Caco-2 (cell line): ENCODE measurements at regions not wholly inside any gene's neighbourhood (a gene's known extent, or its start where the extent isn't known, plus 50 kb on each side); places are given as distances from the start of the nearest gene placed in this dataset.
"Not testable (repeated sequence)": the region's sequence is repeated elsewhere in the genome, so short reads cannot be mapped to it uniquely, and the experiment has no call there.

ENCODE experiments used
- BruUV-seq: library from RNA; stranded (reverse); fragments of 400-500 nt; replicated peaks from 2 replicates; lab custom pipeline; 2021; lab: Mats Ljungman, UMichigan
- CTCF ChIA-PET: fragments of 300-600 bp; sonication (Branson Sonifier 250); formaldehyde crosslinking; loops from one replicate; lab custom pipeline; 2022; ENCODE audit warnings: antibody characterized with exemption; lab: Charles Lee
- POLR2A ChIA-PET: fragments of 300-600 bp; sonication (Branson Sonifier 250); formaldehyde crosslinking; loops from one replicate; lab custom pipeline; 2022; ENCODE audit warnings: antibody characterized with exemption; lab: Charles Lee
- DNase-seq, 2 experiments: peaks; one replicate each; pipeline versions ENCODE4 v3.0.0 to v3.0.0-alpha.2; 2020 to 2022
- H3K27me3 ChIP-seq: replicated peaks from 2 replicates; pipeline ENCODE4 v1.6.0; 2011; ENCODE audit warnings: low read length; ENCODE audit not compliant: control insufficient read depth, insufficient read depth
- H3K36me3 ChIP-seq: 2 replicates; pipeline ENCODE4 v1.5.1; 2011; ENCODE audit warnings: low read length; ENCODE audit not compliant: control insufficient read depth, insufficient read depth
- H3K4me1 ChIP-seq: fragments of 250-450 bp; sonication (Bioruptor Pico); 2 replicates; pipeline ENCODE4 v1.5.1; 2020; ENCODE audit warnings: mild to moderate bottlenecking
- H3K4me3 ChIP-seq: 2 replicates; pipeline ENCODE4 v1.5.1; 2011; ENCODE audit warnings: low read depth, mild to moderate bottlenecking, control low read depth, low read length
- H3K9me3 ChIP-seq: fragments of 250-450 bp; sonication (Bioruptor Pico); 2 replicates; pipeline ENCODE4 v1.5.1; 2020; ENCODE audit warnings: mild to moderate bottlenecking, moderate library complexity
- H3K27ac Mint-ChIP-seq: one replicate; pipeline ENCODE4 v1.8.0; 2022; ENCODE audit warnings: mixed read lengths; ENCODE audit not compliant: unreplicated experiment
- H3K27me3 Mint-ChIP-seq: one replicate; pipeline ENCODE4 v1.8.0; 2022; ENCODE audit warnings: mixed read lengths; ENCODE audit not compliant: insufficient read depth, unreplicated experiment
- H3K36me3 Mint-ChIP-seq: one replicate; pipeline ENCODE4 v1.8.0; 2022; ENCODE audit warnings: mild to moderate bottlenecking, mixed read lengths; ENCODE audit not compliant: insufficient read depth, unreplicated experiment
- H3K4me1 Mint-ChIP-seq: one replicate; pipeline ENCODE4 v1.8.0; 2022; ENCODE audit warnings: low read depth, mixed read lengths; ENCODE audit not compliant: unreplicated experiment
- H3K4me3 Mint-ChIP-seq: one replicate; pipeline ENCODE4 v1.8.0; 2022; ENCODE audit warnings: mild to moderate bottlenecking, moderate library complexity, mixed read lengths; ENCODE audit not compliant: unreplicated experiment
- H3K9me3 Mint-ChIP-seq: one replicate; pipeline ENCODE4 v1.8.0; 2022; ENCODE audit warnings: mixed read lengths; ENCODE audit not compliant: unreplicated experiment
- intact Hi-C: fragments of 100-400 bp; cut with micrococcal nuclease; formaldehyde crosslinking; loops from one replicate; pipeline ENCODE4 v1.10.0; 2022; ENCODE audit not compliant: unreplicated experiment
- TF ChIP-seq, protein P1 (sequence below), 2 experiments: fragments of 200-600 bp in 1 of 2; IDR thresholded peaks; 1 replicate in 1 of 2; 2 replicates in 1 of 2; pipeline versions ENCODE4 v1.5.1 to v1.8.0; 2011 to 2022; ENCODE audit warnings: antibody characterized with exemption in 1 of 2, control low read depth in 1 of 2, inconsistent platforms in 1 of 2, low read depth in 1 of 2, low read length in 1 of 2, mild to moderate bottlenecking in 1 of 2, moderate library complexity in 1 of 2; ENCODE audit not compliant: insufficient read depth in 1 of 2, severe bottlenecking in 1 of 2, unreplicated experiment in 1 of 2

- intact Hi-C loops, result no loop called here
- ChIA-PET CTCF (no interaction called here), POLR2A (no interaction called here)
- BruUV-seq, result no TSS peak
- H3K4me3 ChIP-seq, result no peak overlapping the region
- Mint-ChIP-seq H3K27ac (no peak overlapping the region), H3K9me3 (peaks cover 10% of the 10 kb centered on the region), H3K4me1 (peaks cover 6% of the 10 kb centered on the region), H3K27me3 (peaks cover 7% of the 10 kb centered on the region), H3K4me3 (no peak overlapping the region), H3K36me3 (no peaks in the 10 kb centered on the region)
- TF ChIP-seq, protein P1, sequence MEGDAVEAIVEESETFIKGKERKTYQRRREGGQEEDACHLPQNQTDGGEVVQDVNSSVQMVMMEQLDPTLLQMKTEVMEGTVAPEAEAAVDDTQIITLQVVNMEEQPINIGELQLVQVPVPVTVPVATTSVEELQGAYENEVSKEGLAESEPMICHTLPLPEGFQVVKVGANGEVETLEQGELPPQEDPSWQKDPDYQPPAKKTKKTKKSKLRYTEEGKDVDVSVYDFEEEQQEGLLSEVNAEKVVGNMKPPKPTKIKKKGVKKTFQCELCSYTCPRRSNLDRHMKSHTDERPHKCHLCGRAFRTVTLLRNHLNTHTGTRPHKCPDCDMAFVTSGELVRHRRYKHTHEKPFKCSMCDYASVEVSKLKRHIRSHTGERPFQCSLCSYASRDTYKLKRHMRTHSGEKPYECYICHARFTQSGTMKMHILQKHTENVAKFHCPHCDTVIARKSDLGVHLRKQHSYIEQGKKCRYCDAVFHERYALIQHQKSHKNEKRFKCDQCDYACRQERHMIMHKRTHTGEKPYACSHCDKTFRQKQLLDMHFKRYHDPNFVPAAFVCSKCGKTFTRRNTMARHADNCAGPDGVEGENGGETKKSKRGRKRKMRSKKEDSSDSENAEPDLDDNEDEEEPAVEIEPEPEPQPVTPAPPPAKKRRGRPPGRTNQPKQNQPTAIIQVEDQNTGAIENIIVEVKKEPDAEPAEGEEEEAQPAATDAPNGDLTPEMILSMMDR (IDR thresholded peaks at IDR 0.05; ENCODE audit: insufficient read depth in 1 of 2, low read depth in 1 of 2, low read length in 1 of 2, severe bottlenecking in 1 of 2, unreplicated experiment in 1 of 2), result no peak
- no peak for DNase-seq
- no peaks in the 10 kb centered on the region for H3K36me3 ChIP-seq
- H3K27me3 ChIP-seq, result no peaks in the 10 kb centered on the region
- H3K9me3 ChIP-seq, result no peaks in the 10 kb centered on the region
- H3K4me1 ChIP-seq, result no peaks in the 10 kb centered on the region
These were observed 116.6 kb upstream of the ZBTB40 start for GRCh38 chr1:22334860-22335550.

GRCh38 chr1:22336274-22336673 is 115.4 kb upstream of the ZBTB40 start:
- H3K36me3 Mint-ChIP-seq, DNase-seq, CTCF ChIA-PET, H3K9me3 ChIP-seq, H3K36me3 ChIP-seq, intact Hi-C loops, H3K4me3 ChIP-seq, H3K4me3 Mint-ChIP-seq, H3K4me1 Mint-ChIP-seq, H3K27ac Mint-ChIP-seq, H3K27me3 Mint-ChIP-seq, H3K9me3 Mint-ChIP-seq, BruUV-seq, POLR2A ChIA-PET, H3K27me3 ChIP-seq, H3K4me1 ChIP-seq: not testable (repeated sequence)

DNA sequence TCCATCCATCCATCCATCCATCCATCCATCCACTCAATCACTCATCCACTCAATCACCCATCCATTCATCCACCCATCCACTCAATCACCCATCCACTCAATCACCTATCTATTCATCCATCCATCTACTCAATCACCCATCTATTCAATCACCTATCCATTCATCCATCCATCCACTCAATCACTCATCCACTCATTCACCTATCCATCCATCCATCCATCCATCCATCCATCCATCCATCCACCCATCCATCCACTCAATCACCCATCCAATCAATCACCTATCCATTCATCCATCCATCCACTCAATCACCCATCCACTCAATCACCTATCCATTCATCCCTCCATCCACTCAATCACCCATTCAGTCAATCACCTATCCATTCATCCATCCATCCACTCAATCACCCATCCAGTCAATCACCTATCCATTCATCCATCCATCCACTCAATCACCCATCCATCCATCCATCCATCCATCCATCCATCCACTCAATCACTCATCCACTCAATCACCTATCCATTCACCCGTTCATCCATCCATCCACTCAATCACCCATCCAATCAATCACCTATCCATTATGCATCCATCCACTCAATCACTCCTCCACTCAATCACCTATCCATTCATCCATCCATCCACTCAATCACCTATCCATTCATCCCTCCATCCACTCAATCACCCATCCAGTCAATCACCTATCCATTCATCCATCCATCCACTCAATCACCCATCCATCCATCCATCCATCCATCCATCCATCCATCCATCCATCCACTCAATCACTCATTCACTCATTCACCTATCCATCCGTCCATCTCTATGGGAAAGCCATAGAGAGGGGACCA is 114.7 kb upstream of the ZBTB40 start:
- H3K4me1 Mint-ChIP-seq, H3K9me3 ChIP-seq, H3K27me3 Mint-ChIP-seq, intact Hi-C loops, H3K27me3 ChIP-seq, H3K9me3 Mint-ChIP-seq, H3K36me3 Mint-ChIP-seq, POLR2A ChIA-PET, H3K4me3 ChIP-seq, H3K36me3 ChIP-seq, BruUV-seq, CTCF ChIA-PET, H3K27ac Mint-ChIP-seq, H3K4me3 Mint-ChIP-seq, H3K4me1 ChIP-seq, DNase-seq: not testable (repeated sequence)

DNA sequence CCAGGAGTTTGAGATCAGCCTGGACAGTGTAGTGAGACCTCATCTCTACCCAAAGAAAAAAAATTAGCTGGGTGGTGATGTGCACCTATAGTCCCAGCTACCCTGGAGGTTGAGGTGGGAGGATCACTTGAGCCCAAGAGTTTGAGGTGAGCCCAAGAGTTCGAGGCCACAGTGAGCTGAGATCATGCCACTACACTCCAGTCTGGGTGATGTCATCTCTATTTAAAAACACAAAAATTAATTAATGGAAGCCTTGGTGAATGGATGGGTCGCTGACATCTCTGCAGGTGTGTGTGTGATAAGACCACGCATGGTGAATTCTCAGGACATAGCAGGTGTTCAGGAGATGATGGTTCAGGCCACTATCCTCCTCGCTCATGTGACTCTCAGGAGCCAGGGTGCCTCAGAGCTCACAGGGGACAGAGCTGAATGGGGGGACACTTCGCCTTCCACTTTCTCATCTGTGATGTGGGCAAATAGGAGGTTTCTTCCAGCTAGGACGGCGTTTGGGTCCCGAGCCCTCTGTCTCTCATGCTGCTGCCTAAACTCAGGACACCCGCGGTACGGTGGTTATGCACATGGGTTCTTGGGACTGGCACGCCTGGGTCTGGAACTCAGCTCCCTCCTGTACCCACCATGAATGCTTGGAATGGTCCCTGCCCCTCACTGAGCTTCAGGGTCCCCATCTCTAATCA is 113.4 kb upstream of the ZBTB40 start:
- Mint-ChIP-seq H3K4me3 (no peak overlapping the region), H3K27me3 (peaks cover 7% of the 10 kb centered on the region), H3K36me3 (no peaks in the 10 kb centered on the region), H3K4me1 (peaks cover 14% of the 10 kb centered on the region), H3K27ac (no peak overlapping the region), H3K9me3 (peaks cover 7% of the 10 kb centered on the region)
- Histone ChIP-seq H3K27me3 (no peaks in the 10 kb centered on the region), H3K9me3 (no peaks in the 10 kb centered on the region), H3K4me3 (no peak overlapping the region), H3K36me3 (no peaks in the 10 kb centered on the region), H3K4me1 (no peaks in the 10 kb centered on the region)
- no peak for DNase-seq
- no TSS peak for BruUV-seq
- CTCF ChIA-PET, result no interaction called here
- POLR2A ChIA-PET, result no interaction called here
- intact Hi-C loops, result no loop called here
- TF ChIP-seq, protein P1 (IDR thresholded peaks at IDR 0.05; ENCODE audit: insufficient read depth in 1 of 2, low read depth in 1 of 2, low read length in 1 of 2, severe bottlenecking in 1 of 2, unreplicated experiment in 1 of 2), result no peak
